ACC112 (cell line): ENCODE measurements at regions not wholly inside any gene's neighbourhood (a gene's known extent, or its start where the extent isn't known, plus 50 kb on each side); places are given as distances from the start of the nearest gene placed in this dataset.
"Not testable (repeated sequence)": the region's sequence is repeated elsewhere in the genome, so short reads cannot be mapped to it uniquely, and the experiment has no call there.

Experiments used
- H2AFZ ChIP-seq: fragments of 200-600 bp; sonication (generic); one replicate; pipeline ENCODE4 v1.6.0; 2017; ENCODE audit warnings: antibody characterized with exemption, low read length; ENCODE audit not compliant: unreplicated experiment
- H3K27ac ChIP-seq: fragments of 200-600 bp; sonication (generic); 2 replicates; pipeline ENCODE4 v1.5.1; 2014; ENCODE audit warnings: low read depth, mild to moderate bottlenecking, antibody characterized with exemption, low read length, moderate library complexity
- H3K27me3 ChIP-seq: fragments of 200-600 bp; sonication (generic); 2 replicates; pipeline ENCODE4 v1.6.1; 2014; ENCODE audit warnings: mild to moderate bottlenecking, antibody characterized with exemption, low read length, moderate library complexity, mixed read lengths; ENCODE audit not compliant: insufficient read depth
- H3K36me3 ChIP-seq: fragments of 200-600 bp; sonication (generic); 2 replicates; pipeline ENCODE4 v1.6.1; 2016; ENCODE audit warnings: mild to moderate bottlenecking, antibody characterized with exemption, low read length, moderate library complexity, mixed read lengths; ENCODE audit not compliant: insufficient read depth
- H3K4me1 ChIP-seq: fragments of 200-600 bp; sonication (generic); one replicate; pipeline ENCODE4 v1.6.1; 2016; ENCODE audit warnings: low read length, mixed read lengths; ENCODE audit not compliant: insufficient read depth, unreplicated experiment, control insufficient read depth
- H3K4me3 ChIP-seq: fragments of 200-600 bp; sonication (generic); 2 replicates; pipeline ENCODE4 v1.5.1; 2014; ENCODE audit warnings: mild to moderate bottlenecking, low read depth, low read length
- H3K79me2 ChIP-seq: fragments of 200-600 bp; sonication (generic); one replicate; pipeline ENCODE4 v1.6.0; 2016; ENCODE audit warnings: low read length; ENCODE audit not compliant: control insufficient read depth, unreplicated experiment, insufficient read depth

DNA sequence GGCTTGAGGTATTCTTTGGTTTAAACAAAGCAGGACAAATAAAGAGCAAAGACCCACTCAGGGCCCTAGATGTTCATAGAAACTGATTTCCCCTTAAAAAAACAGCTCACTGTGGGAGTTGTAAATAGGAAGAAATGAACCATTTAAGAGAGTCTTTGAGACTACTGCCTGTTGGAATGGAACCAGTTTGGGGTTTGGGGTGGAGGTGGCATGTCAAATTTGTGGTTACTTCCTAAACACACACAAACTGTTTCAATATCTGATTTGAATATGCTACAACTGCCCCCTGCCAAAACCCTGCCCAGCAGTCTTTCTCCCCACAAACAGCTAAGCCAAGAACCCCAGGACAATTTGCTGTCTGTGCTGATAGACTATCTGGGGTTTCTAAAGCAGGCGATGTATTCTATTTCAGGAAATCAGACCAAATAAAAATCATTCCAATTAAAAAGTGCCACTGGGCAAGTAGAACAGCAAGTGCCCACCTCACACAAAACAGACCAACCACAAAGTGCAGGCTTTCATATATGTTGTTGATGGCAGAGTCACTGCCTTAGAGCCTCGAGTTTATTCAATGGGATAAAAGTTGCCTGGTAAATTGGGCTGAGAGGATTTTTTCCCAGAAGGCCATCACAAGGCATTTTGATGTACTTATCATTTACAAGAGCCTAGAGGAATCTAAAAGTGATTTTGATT, 293.9 kb upstream of the PROK2 start:
- H2AFZ ChIP-seq: no peak overlapping the region
- H3K4me3 ChIP-seq: no peak overlapping the region
- H3K79me2 ChIP-seq: no peaks in the 10 kb centered on the region
- no peaks in the 10 kb centered on the region for H3K4me1 ChIP-seq
- no peak overlapping the region for H3K27ac ChIP-seq
- 0 out of 2 replicates have a peak, but pooled peaks cover 3% of the 10 kb centered on the region for H3K27me3 ChIP-seq
- no peaks in the 10 kb centered on the region for H3K36me3 ChIP-seq

DNA sequence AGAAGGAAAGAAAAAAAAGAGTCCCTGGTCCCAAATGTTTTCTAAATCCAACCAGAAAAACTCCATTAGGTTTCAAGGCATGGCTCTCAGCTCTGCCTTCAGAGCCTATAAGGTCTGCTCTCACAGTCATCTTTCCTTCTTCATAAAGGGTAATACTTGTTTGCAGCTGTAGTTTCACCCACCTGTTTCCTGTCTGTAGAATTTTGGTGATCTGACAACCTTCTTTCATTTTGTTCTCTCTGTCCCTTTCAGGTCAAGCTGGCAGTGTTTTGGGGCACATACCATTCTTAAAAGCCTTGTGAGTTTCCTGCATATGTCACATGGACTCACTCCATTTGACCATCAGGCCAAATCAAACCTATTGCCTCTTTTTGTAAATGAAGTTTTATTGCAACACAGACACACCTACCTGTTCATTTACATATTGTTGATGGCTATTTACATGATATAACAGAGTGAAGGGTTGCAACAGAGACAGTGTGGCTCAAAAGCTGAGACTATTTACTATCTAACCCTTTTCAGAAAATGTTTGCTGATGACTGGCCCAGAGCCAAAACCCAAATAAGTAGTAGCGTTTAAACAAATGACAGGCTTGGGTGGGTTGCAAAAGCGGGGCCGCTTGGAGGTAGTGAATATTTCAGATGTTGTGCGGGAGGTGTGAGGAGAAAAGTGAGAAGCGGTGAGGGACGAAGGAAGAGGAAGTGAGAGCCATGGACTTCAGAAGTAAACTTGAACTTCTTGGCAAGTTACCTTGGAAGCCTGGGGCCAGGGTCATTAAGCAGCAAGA, 292.7 kb upstream of the PROK2 start:
- H3K27me3 ChIP-seq: peaks cover 6% of the 10 kb centered on the region; the same call in 1 of the 2 replicates
- no peaks in the 10 kb centered on the region for H3K79me2 ChIP-seq
- no peak overlapping the region for H3K4me3 ChIP-seq
- H3K4me1 ChIP-seq: no peaks in the 10 kb centered on the region
- H2AFZ ChIP-seq: no peak overlapping the region
- no peak overlapping the region for H3K27ac ChIP-seq
- H3K36me3 ChIP-seq: no peaks in the 10 kb centered on the region

DNA sequence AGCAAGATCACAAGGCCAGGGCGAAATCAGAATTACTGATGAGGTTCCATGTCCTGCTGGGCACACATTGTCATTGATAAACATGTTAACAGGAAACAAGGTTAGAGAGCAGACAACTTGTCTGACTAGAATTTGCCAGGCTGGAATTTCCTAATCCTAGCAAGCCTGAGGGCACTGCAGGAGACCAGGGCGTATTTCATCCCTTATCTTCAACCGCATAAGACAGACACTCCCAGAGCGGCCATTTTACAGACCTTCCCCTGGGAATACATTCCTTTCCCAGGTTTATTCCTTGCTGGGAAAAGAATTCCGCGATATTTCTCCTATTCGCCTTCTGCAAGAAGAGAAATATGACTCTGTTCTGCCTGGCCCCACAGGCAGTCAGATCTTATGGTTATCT, 290.9 kb upstream of the PROK2 start:
- H3K36me3 ChIP-seq, H3K79me2 ChIP-seq, H3K27ac ChIP-seq, H3K4me1 ChIP-seq, H2AFZ ChIP-seq, H3K4me3 ChIP-seq: not testable (repeated sequence)
- H3K27me3 ChIP-seq: peaks cover 11% of the 10 kb centered on the region; the same call in 1 of the 2 replicates

DNA sequence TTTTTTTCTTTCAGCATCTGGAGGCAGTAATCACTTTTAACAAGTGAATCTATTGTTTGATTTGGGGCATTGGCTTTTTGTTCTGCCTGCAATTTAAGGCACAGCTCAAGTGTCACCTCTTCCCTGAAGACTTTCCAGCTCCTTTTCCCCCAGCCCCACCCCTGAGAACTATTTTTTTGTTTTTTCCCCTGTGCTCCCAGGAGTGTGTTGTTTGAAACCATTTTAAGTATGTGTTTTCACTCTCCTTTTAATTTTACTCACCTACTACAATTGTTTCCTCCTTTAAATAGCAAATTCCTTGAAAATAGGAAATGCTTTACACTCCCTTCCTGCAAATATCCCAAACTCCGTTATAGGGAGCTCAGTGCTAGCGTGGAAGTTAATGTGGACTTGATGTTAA, 286.7 kb upstream of the PROK2 start:
- Histone ChIP-seq H3K27ac (no peak overlapping the region), H3K4me1 (no peaks in the 10 kb centered on the region), H3K79me2 (no peaks in the 10 kb centered on the region), H3K4me3 (no peak overlapping the region), H2AFZ (no peak overlapping the region), H3K36me3 (no peaks in the 10 kb centered on the region), H3K27me3 (peaks cover 33% of the 10 kb centered on the region)

DNA sequence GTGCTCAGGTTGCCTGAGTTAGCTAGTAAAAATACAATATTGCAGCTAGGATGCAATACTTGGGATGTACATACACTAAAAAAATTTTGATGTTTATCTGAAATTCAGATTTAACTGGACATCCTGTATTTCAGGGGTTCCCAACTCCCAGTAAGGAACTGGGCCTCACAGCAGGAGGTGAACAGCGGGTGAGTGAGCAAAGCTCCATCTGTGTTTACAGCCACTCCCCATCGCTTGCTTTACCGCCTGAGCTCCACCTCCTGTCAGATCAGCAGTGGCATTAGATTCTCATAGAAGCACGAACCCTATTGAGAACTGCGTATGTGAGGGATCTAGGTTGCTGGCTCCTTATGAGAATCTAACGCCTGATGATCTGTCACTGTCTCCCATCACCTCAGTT, 285.1 kb upstream of the PROK2 start:
- peaks cover 46% of the 10 kb centered on the region for H3K27me3 ChIP-seq
- H3K4me1 ChIP-seq: no peaks in the 10 kb centered on the region
- H3K79me2 ChIP-seq: no peaks in the 10 kb centered on the region
- no peak overlapping the region for H2AFZ ChIP-seq
- no peak overlapping the region for H3K27ac ChIP-seq
- no peak overlapping the region for H3K4me3 ChIP-seq
- no peaks in the 10 kb centered on the region for H3K36me3 ChIP-seq

DNA sequence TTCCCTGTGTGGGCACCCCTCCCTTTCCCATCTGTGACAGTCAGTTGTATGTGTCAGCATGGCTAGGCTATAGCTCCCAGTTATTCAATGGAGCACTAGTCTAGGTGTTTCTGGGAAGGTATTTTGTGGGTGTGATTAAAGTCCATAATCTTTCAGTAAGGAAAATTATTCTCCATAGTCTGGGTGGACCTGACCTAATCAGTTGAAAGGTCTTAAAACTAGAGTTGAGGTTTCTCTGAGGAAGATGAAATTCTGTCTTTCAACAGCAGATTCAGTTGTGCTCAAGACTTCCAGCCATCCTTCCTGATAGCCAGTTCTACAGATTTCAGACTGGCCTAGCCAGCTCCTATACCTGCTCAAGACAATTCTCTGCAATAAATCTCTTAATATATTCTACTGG, 284.6 kb upstream of the PROK2 start:
- Histone ChIP-seq H2AFZ (no peak overlapping the region), H3K36me3 (no peaks in the 10 kb centered on the region), H3K4me1 (no peaks in the 10 kb centered on the region), H3K79me2 (no peaks in the 10 kb centered on the region), H3K27me3 (peaks cover 46% of the 10 kb centered on the region), H3K4me3 (no peak overlapping the region), H3K27ac (no peak overlapping the region)

DNA sequence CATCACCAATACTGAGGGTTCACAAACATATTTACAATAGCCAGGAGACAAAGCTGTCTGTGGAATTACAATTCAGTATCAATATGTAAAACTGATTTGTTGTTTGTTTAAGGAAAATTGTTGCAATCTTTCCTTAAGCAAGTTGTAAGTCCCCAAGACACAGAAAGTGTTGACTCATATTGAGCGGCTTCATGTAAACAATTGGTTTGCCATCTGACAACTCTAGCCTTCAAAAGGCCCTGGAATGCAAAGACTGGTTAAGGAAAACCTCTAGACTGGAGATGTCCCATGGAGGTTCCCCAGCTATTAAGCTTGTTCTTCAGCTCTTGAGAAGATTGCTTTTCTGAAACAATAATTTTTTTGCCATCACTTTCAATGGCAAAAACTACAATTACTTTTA, 283.7 kb upstream of the PROK2 start:
- Histone ChIP-seq H3K4me1 (no peaks in the 10 kb centered on the region), H2AFZ (no peak overlapping the region), H3K36me3 (no peaks in the 10 kb centered on the region), H3K4me3 (no peak overlapping the region), H3K79me2 (no peaks in the 10 kb centered on the region), H3K27me3 (peaks cover 46% of the 10 kb centered on the region), H3K27ac (no peak overlapping the region)

DNA sequence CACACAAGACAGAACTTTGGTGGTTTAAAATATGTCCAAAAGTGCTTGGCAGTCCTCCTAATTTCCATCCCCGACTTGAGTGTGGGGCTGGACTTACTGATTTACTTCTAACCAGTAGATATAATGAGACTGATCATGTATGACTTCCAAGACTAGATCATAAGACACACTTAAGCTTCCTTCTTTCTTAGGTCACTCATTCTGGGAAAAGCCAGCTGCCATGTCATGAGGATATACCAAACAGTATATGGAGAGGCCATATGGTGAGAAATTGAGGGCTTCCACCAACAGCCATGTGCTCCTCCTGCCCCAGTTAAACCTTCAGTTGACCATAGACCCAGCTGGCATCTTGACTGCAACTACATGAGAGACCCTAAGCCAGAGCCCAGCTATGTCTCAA, 282.8 kb upstream of the PROK2 start:
- H3K27me3 ChIP-seq: peaks cover 40% of the 10 kb centered on the region
- no peak overlapping the region for H2AFZ ChIP-seq
- H3K4me3 ChIP-seq: no peak overlapping the region
- no peaks in the 10 kb centered on the region for H3K36me3 ChIP-seq
- no peaks in the 10 kb centered on the region for H3K79me2 ChIP-seq
- no peaks in the 10 kb centered on the region for H3K4me1 ChIP-seq
- no peak overlapping the region for H3K27ac ChIP-seq

DNA sequence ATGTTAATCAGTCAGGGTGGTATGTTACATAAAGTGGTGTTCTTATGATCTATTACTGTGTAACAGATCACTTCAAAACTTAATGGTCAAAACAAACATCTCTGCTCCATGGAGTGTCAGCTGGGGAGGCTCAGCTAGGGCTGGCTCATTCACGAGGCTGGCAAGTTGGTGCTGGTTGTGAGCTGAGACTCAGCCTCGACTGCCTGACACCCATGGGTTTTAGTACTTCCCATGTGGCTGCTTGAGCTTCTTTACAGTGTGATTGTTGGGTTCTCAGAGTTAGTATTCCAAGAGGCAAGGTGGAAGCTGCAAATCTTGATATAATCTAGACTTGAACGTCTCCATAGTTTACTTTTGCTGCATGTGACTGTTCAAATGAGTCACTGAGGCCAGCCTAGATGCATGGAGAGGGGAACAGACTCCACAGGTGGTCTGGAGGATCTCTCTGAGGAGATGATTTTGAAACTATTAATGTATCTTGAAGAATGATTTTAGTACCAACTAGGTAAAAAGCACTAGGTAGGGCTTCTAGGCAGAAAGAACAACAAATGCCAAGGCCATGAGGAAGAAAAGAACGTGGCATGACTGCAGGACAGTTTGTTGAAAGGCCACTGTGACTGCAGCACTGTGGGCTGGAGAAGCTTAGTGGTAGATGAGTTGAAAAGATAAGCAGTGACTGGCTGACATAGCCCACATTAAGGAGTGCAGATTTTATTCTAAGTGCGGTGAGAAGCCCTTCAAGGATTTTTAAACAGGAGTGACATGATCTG, 281.1 kb upstream of the PROK2 start:
- Histone ChIP-seq H2AFZ (no peak overlapping the region), H3K4me1 (no peaks in the 10 kb centered on the region), H3K4me3 (no peak overlapping the region), H3K36me3 (no peaks in the 10 kb centered on the region), H3K27me3 (peaks cover 45% of the 10 kb centered on the region), H3K27ac (no peak overlapping the region), H3K79me2 (no peaks in the 10 kb centered on the region)

DNA sequence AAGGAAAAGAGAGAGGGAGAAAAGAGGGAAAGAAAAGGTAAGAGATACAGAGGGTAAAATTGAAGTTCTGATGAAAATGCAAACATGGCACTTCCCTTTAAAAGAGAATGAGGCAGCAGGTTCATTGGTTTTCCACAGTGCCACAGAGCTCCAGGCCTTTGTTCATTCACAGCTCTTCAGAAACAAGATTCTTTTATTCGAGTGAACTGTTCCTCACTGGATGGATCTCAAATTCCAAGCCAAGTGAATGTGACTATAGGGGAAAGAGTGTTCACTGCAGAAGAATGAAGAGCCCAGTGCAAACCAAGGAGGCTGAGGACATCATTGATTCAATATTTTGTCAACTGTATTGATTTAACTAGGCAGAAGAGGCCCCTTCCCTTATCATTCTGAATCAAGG, 280.3 kb upstream of the PROK2 start:
- no peak overlapping the region for H3K4me3 ChIP-seq
- no peak overlapping the region for H3K27ac ChIP-seq
- no peaks in the 10 kb centered on the region for H3K4me1 ChIP-seq
- peaks cover 45% of the 10 kb centered on the region for H3K27me3 ChIP-seq
- H3K36me3 ChIP-seq: no peaks in the 10 kb centered on the region
- H3K79me2 ChIP-seq: no peaks in the 10 kb centered on the region
- H2AFZ ChIP-seq: no peak overlapping the region
